ENCODE measurements at regions not wholly inside any gene's neighbourhood (a gene's known extent, or its start where the extent isn't known, plus 50 kb on each side); places are given as distances from the start of the nearest gene placed in this dataset.

GRCh38 chr16:65825191-65825856 lies 541.2 kb upstream of the CDH5 start:
- no peak for DNase-seq (ENCODE audit: low read depth)

GRCh38 chr16:65822148-65822547 lies 544.3 kb upstream of the CDH5 start:
- no peak overlapping the region for H3K4me3 ChIP-seq (replicated peaks; ENCODE audit: low read depth, low read length)
- TF ChIP-seq, protein P1, sequence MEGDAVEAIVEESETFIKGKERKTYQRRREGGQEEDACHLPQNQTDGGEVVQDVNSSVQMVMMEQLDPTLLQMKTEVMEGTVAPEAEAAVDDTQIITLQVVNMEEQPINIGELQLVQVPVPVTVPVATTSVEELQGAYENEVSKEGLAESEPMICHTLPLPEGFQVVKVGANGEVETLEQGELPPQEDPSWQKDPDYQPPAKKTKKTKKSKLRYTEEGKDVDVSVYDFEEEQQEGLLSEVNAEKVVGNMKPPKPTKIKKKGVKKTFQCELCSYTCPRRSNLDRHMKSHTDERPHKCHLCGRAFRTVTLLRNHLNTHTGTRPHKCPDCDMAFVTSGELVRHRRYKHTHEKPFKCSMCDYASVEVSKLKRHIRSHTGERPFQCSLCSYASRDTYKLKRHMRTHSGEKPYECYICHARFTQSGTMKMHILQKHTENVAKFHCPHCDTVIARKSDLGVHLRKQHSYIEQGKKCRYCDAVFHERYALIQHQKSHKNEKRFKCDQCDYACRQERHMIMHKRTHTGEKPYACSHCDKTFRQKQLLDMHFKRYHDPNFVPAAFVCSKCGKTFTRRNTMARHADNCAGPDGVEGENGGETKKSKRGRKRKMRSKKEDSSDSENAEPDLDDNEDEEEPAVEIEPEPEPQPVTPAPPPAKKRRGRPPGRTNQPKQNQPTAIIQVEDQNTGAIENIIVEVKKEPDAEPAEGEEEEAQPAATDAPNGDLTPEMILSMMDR (IDR thresholded peaks at IDR 0.05; ENCODE audit: low read length, missing control alignments) = no peak
- no peak for DNase-seq (ENCODE audit: low read depth)

More at GRCh38 chr16:65825191-65825856, 541.2 kb upstream of the CDH5 start:
- no peak overlapping the region for H3K4me3 ChIP-seq (replicated peaks; ENCODE audit: low read depth, low read length)
- TF ChIP-seq, protein P1 (IDR thresholded peaks at IDR 0.05; ENCODE audit: low read length, missing control alignments) = no peak

GRCh38 chr16:65819136-65819898 lies 547.2 kb upstream of the CDH5 start:
- no peak for DNase-seq (ENCODE audit: low read depth)
- H3K4me3 ChIP-seq (replicated peaks; ENCODE audit: low read depth, low read length) = no peak overlapping the region
- TF ChIP-seq, protein P1 (IDR thresholded peaks at IDR 0.05; ENCODE audit: low read length, missing control alignments) = no peak

GRCh38 chr16:65817799-65818198 lies 548.7 kb upstream of the CDH5 start:
- DNase-seq (ENCODE audit: low read depth) = no peak
- no peak overlapping the region for H3K4me3 ChIP-seq (replicated peaks; ENCODE audit: low read depth, low read length)
- TF ChIP-seq, protein P1 (IDR thresholded peaks at IDR 0.05; ENCODE audit: low read length, missing control alignments) = no peak

DNA sequence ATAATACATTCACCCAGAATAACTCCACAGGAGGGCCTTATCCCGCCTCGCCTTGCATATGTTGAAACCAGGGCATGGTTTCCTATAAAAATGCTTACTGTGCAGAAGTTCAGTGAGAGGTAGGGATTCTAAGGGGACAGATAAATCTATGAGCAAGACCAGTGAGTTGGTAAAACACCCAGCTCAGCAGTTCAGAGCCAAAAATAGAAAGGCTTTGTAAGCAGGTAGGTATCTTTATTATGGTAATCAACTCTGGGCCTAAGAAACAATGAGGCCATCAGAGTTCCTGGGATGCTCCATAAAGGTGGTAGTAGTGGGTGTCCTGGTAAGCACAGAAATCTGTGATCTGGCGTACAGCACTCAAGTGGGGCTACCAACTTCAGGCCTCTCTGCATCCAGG lies 549.4 kb upstream of the CDH5 start:
- no peak for DNase-seq (ENCODE audit: low read depth)
- no peak overlapping the region for H3K4me3 ChIP-seq (replicated peaks; ENCODE audit: low read depth, low read length)
- TF ChIP-seq, protein P1 (IDR thresholded peaks at IDR 0.05; ENCODE audit: low read length, missing control alignments) = no peak

- TF ChIP-seq, protein P1 (IDR thresholded peaks at IDR 0.05; ENCODE audit: low read length, missing control alignments) = no peak
- no peak overlapping the region for H3K4me3 ChIP-seq (replicated peaks; ENCODE audit: low read depth, low read length)
- no peak for DNase-seq (ENCODE audit: low read depth)
Observed at GRCh38 chr16:65816556-65816955, 549.9 kb upstream of the CDH5 start.
